Neural cell (in vitro differentiated cells): ENCODE measurements at regions not wholly inside any gene's neighbourhood (a gene's known extent, or its start where the extent isn't known, plus 50 kb on each side); places are given as distances from the start of the nearest gene placed in this dataset.

Experiments
- H2AFZ ChIP-seq: fragments of 200-600, 300-800 bp; sonication (generic), shearing (Covaris generic); 2 replicates; pipeline ENCODE4 v1.6.0; 2014; ENCODE audit warnings: low read depth, mild to moderate bottlenecking, antibody characterized with exemption, low read length, moderate library complexity
- H3F3A ChIP-seq: fragments of 200-600 bp; shearing (Covaris generic); 2 replicates; pipeline ENCODE4 v1.6.1; 2016; ENCODE audit warnings: mild to moderate bottlenecking, moderate library complexity, mixed read lengths, antibody characterized with exemption, low read length; ENCODE audit not compliant: insufficient read depth, poor library complexity, severe bottlenecking
- H3K27ac ChIP-seq: fragments of 200-600, 300-800 bp; sonication (generic), shearing (Covaris generic); 2 replicates; pipeline ENCODE4 v1.5.1; 2014; ENCODE audit warnings: mild to moderate bottlenecking, low read length, moderate library complexity
- H3K27me3 ChIP-seq: fragments of 300-800, 200-600 bp; sonication (generic), shearing (Covaris generic); 2 replicates; pipeline ENCODE4 v1.6.0; 2014; ENCODE audit warnings: mild to moderate bottlenecking, low read depth, low read length, moderate library complexity; ENCODE audit not compliant: insufficient read depth
- H3K36me3 ChIP-seq: fragments of 300-800, 200-600 bp; sonication (generic), shearing (Covaris generic); 2 replicates; pipeline ENCODE4 v1.5.1; 2014; ENCODE audit warnings: mild to moderate bottlenecking, antibody characterized with exemption, low read length, moderate library complexity; ENCODE audit not compliant: insufficient read depth
- H3K4me2 ChIP-seq: fragments of 300-800, 200-600 bp; sonication (generic), shearing (Covaris generic); 2 replicates; pipeline ENCODE4 v1.6.0; 2014; ENCODE audit warnings: mild to moderate bottlenecking, low read length
- H3K4me3 ChIP-seq: fragments of 300-800, 200-600 bp; sonication (generic), shearing (Covaris generic); 2 replicates; pipeline ENCODE4 v1.5.1; 2014; ENCODE audit warnings: mild to moderate bottlenecking, low read length, moderate library complexity
- H3K79me2 ChIP-seq: fragments of 200-600 bp; shearing (Covaris generic); replicated peaks from 2 replicates; pipeline ENCODE4 v1.6.0; 2014; ENCODE audit warnings: mild to moderate bottlenecking, low read length, moderate library complexity; ENCODE audit not compliant: insufficient read depth
- H3K9ac ChIP-seq: fragments of 300-800, 200-600 bp; sonication (generic), shearing (Covaris generic); 2 replicates; pipeline ENCODE4 v1.6.1; 2016; ENCODE audit warnings: mild to moderate bottlenecking, low read length, mixed read lengths
- H3K9me2 ChIP-seq: fragments of 200-600 bp; shearing (Covaris generic); 2 replicates; pipeline ENCODE4 v1.6.1; 2016; ENCODE audit warnings: mild to moderate bottlenecking, low read length, mixed read lengths; ENCODE audit not compliant: insufficient read depth
- H3K9me3 ChIP-seq: fragments of 200-600, 300-800 bp; sonication (generic), shearing (Covaris generic); 2 replicates; pipeline ENCODE4 v1.6.1; 2016; ENCODE audit warnings: mild to moderate bottlenecking, mixed run types, low read length, moderate library complexity, mixed read lengths
- H4K20me1 ChIP-seq: fragments of 200-600 bp; shearing (Covaris generic); 2 replicates; pipeline ENCODE4 v1.6.1; 2016; ENCODE audit warnings: mild to moderate bottlenecking, mixed run types; ENCODE audit not compliant: insufficient read depth
- CTCF ChIP-seq: fragments of 450-650 bp; IDR thresholded peaks from 2 replicates; pipeline ENCODE4 v1.5.1; 2014; ENCODE audit warnings: antibody characterized with exemption, mild to moderate bottlenecking, moderate library complexity; ENCODE audit not compliant: poor library complexity, severe bottlenecking
- EP300 ChIP-seq: fragments of 450-650 bp; conservative IDR thresholded peaks from 2 replicates; pipeline ENCODE4 v1.6.1; 2014; ENCODE audit warnings: antibody characterized with exemption, mild to moderate bottlenecking, moderate library complexity; ENCODE audit not compliant: poor library complexity, severe bottlenecking
- EZH2 ChIP-seq: fragments of 200-600, 300-800 bp; shearing (Covaris generic), sonication (generic); IDR thresholded peaks from 2 replicates; pipeline ENCODE4 v1.6.1; 2014; ENCODE audit warnings: antibody characterized with exemption, low read length, borderline replicate concordance, mild to moderate bottlenecking; ENCODE audit not compliant: insufficient read depth, poor library complexity, severe bottlenecking
- MXI1 ChIP-seq: fragments of 450-650 bp; conservative IDR thresholded peaks from 2 replicates; pipeline ENCODE4 v1.6.1; 2014; ENCODE audit warnings: antibody characterized with exemption, mild to moderate bottlenecking; ENCODE audit not compliant: poor library complexity, severe bottlenecking
- POLR2AphosphoS5 ChIP-seq: IDR thresholded peaks from 2 replicates; pipeline ENCODE4 v1.6.1; 2012
- RAD21 ChIP-seq: fragments of 450-650 bp; conservative IDR thresholded peaks from 2 replicates; pipeline ENCODE4 v1.6.1; 2014; ENCODE audit warnings: antibody characterized with exemption, mild to moderate bottlenecking, moderate library complexity
- REST ChIP-seq: IDR thresholded peaks from 2 replicates; pipeline ENCODE4 v1.6.1; 2012; ENCODE audit warnings: borderline replicate concordance
- SMC3 ChIP-seq: fragments of 450-650 bp; conservative IDR thresholded peaks from 2 replicates; pipeline ENCODE4 v1.6.1; 2014; ENCODE audit warnings: antibody characterized with exemption, mild to moderate bottlenecking, moderate library complexity; ENCODE audit not compliant: poor library complexity
- TAF1 ChIP-seq: IDR thresholded peaks from 2 replicates; pipeline ENCODE4 v1.6.1; 2012; ENCODE audit warnings: low read depth

GRCh38 chr9:34866614-34867013 is 91.5 kb upstream of the PHF24 start:
- no peak overlapping the region for H3K4me2 ChIP-seq
- no peaks in the 10 kb centered on the region for H3K9me3 ChIP-seq
- no peak overlapping the region for H3K27ac ChIP-seq
- H2AFZ ChIP-seq = no peak overlapping the region
- H3K79me2 ChIP-seq = no peaks in the 10 kb centered on the region
- H3K4me3 ChIP-seq = no peak overlapping the region
- no peaks in the 10 kb centered on the region for H3K36me3 ChIP-seq
- no peaks in the 10 kb centered on the region for H3F3A ChIP-seq
- no peak overlapping the region for H3K9ac ChIP-seq
- TF ChIP-seq RAD21 (no peak), MXI1 (no peak), POLR2AphosphoS5 (no peak), TAF1 (no peak), EP300 (no peak), REST (no peak), CTCF (no peak), SMC3 (no peak), EZH2 (no peak)
- H3K9me2 ChIP-seq = no peaks in the 10 kb centered on the region
- no peaks in the 10 kb centered on the region for H3K27me3 ChIP-seq
- no peaks in the 10 kb centered on the region for H4K20me1 ChIP-seq

GRCh38 chr9:34863426-34863825 is 94.7 kb upstream of the PHF24 start:
- Histone ChIP-seq H3F3A (no peaks in the 10 kb centered on the region), H3K4me3 (no peak overlapping the region), H2AFZ (no peak overlapping the region), H3K4me2 (no peak overlapping the region), H4K20me1 (no peaks in the 10 kb centered on the region), H3K27ac (no peak overlapping the region), H3K9ac (no peak overlapping the region), H3K9me3 (no peaks in the 10 kb centered on the region), H3K27me3 (no peaks in the 10 kb centered on the region), H3K36me3 (no peaks in the 10 kb centered on the region), H3K9me2 (no peaks in the 10 kb centered on the region), H3K79me2 (no peaks in the 10 kb centered on the region)
- TF ChIP-seq SMC3 = no peak
- TF ChIP-seq TAF1 = no peak
- TF ChIP-seq CTCF = no peak
- TF ChIP-seq RAD21 = no peak
- no peak for TF ChIP-seq POLR2AphosphoS5
- no peak for TF ChIP-seq EP300
- TF ChIP-seq REST = no peak
- no peak for TF ChIP-seq MXI1
- TF ChIP-seq EZH2 = no peak
